GM12878 (cell line): ENCODE measurements at regions not wholly inside any gene's neighbourhood (a gene's known extent, or its start where the extent isn't known, plus 50 kb on each side); places are given as distances from the start of the nearest gene placed in this dataset.

Experiments used
- CBX3 ChIP-seq: fragments of 200-600 bp; sonication (generic); IDR thresholded peaks from 2 replicates; pipeline ENCODE4 v1.6.1; 2016; ENCODE audit warnings: low read depth, borderline replicate concordance
- CEBPZ ChIP-seq: fragments of 150-350 bp; IDR thresholded peaks from 2 replicates; pipeline ENCODE4 v1.6.1; 2016; ENCODE audit warnings: low read depth, low read length
- E4F1 ChIP-seq: fragments of 450-650 bp; IDR thresholded peaks from 2 replicates; pipeline ENCODE4 v1.6.1; 2018; ENCODE audit warnings: borderline replicate concordance, mild to moderate bottlenecking; ENCODE audit not compliant: partially characterized antibody
- EGR1 ChIP-seq, 2 experiments: IDR thresholded peaks; 1 replicate in 1 of 2; 2 replicates in 1 of 2; pipeline ENCODE4 v1.6.1; 2011 to 2012; ENCODE audit warnings: low read depth in 2 of 2, low read length in 2 of 2, borderline replicate concordance in 1 of 2, mild to moderate bottlenecking in 1 of 2, moderate library complexity in 1 of 2
- FOS ChIP-seq: IDR thresholded peaks from 3 replicates; pipeline ENCODE4 v1.6.1; 2011; ENCODE audit warnings: borderline replicate concordance; ENCODE audit not compliant: insufficient read length; ENCODE audit errors: extremely low read depth
- IKZF2 ChIP-seq, 2 experiments: fragments of 450-650 bp; IDR thresholded peaks; 2 replicates each; pipeline ENCODE4 v1.6.1; 2017; ENCODE audit warnings: mild to moderate bottlenecking in 2 of 2, moderate library complexity in 2 of 2
- MXI1 ChIP-seq: fragments of 150-350 bp; IDR thresholded peaks from 2 replicates; pipeline ENCODE4 v1.6.1; 2011; ENCODE audit warnings: low read depth, mild to moderate bottlenecking, inconsistent platforms, low read length, improper control_type of control experiment
- RCOR1 ChIP-seq: conservative IDR thresholded peaks from 2 replicates; pipeline ENCODE4 v1.6.1; 2012; ENCODE audit warnings: low read depth, low read length, improper control_type of control experiment
- SMARCA5 ChIP-seq: fragments of 450-650 bp; IDR thresholded peaks from 2 replicates; pipeline ENCODE4 v1.6.1; 2017; ENCODE audit warnings: mild to moderate bottlenecking
- SREBF2 ChIP-seq: IDR thresholded peaks from 2 replicates; pipeline ENCODE4 v1.6.1; 2012; ENCODE audit warnings: mild to moderate bottlenecking, low read length
- WRNIP1 ChIP-seq: IDR thresholded peaks from 2 replicates; pipeline ENCODE4 v1.6.1; 2011; ENCODE audit warnings: low read depth, low read length, improper control_type of control experiment, borderline replicate concordance
- ZBTB11 ChIP-seq: fragments of 450-650 bp; formaldehyde crosslinking; IDR thresholded peaks from 2 replicates; pipeline ENCODE4 v1.5.0; 2022; ENCODE audit warnings: mild to moderate bottlenecking, missing genetic modification characterization
- ZNF687 ChIP-seq: fragments of 450-650 bp; IDR thresholded peaks from 2 replicates; pipeline ENCODE4 v1.6.1; 2017; ENCODE audit warnings: mild to moderate bottlenecking, moderate library complexity

GRCh38 chr17:77700165-77700881, 258.2 kb upstream of the TNRC6C start (continued):
- TF ChIP-seq CEBPZ (no peak), CBX3 (no peak), MXI1 (no peak), ZNF687 (no peak), FOS (no peak), SREBF2 (no peak), ZBTB11 (CRISPR knock-in tag) (no peak), E4F1 (no peak), IKZF2 (IDR thresholded peaks at IDR 0.05) (no peak), WRNIP1 (no peak), SMARCA5 (no peak), EGR1 (IDR thresholded peaks at IDR 0.05; ENCODE audit: borderline replicate concordance in 1 of 2, low read depth in 2 of 2, low read length in 2 of 2) (no peak), RCOR1 (no peak)
